Stimulated activated CD4-positive, alpha-beta T cell treated with anti-CD3 and anti-CD28 coated beads, Interleukin-15, amount 100 ng/mL, for 1 hour (primary cell): ENCODE measurements at regions not wholly inside any gene's neighbourhood (a gene's known extent, or its start where the extent isn't known, plus 50 kb on each side); places are given as distances from the start of the nearest gene placed in this dataset.

Experiments
- DNase-seq, 2 donors: peaks; one replicate each; pipeline ENCODE4 v3.0.0-alpha.2; 2020; ENCODE audit warnings: low read depth in 1 of 2, low spot score in 1 of 2

GRCh38 chr10:44769450-44769849 is 141.7 kb upstream of the TMEM72 start:
- DNase-seq: no peak

- no peak for DNase-seq
Measured at GRCh38 chr10:44771233-44771995, 139.7 kb upstream of the TMEM72 start.

DNA sequence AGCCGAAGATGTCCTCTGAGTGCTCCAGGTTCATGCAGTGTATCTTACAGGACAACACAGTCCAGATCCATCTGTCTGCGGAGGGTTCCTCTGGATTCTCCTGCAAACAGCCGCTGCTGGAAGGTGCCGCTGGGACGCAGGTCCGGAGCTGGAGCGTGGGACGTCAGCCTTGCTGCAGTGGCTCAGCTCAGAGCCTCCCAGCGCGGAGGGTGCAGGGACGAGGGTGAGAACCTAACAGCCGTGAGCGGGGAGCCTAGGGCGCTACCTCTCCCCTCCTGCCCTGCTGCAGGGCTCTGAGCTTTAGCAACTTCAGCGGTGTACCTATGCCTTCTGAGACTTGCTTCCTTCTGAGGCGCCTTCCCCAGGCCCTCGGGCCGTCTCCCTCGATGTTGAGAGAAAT is 137.6 kb upstream of the TMEM72 start:
- DNase-seq: no peak

DNA sequence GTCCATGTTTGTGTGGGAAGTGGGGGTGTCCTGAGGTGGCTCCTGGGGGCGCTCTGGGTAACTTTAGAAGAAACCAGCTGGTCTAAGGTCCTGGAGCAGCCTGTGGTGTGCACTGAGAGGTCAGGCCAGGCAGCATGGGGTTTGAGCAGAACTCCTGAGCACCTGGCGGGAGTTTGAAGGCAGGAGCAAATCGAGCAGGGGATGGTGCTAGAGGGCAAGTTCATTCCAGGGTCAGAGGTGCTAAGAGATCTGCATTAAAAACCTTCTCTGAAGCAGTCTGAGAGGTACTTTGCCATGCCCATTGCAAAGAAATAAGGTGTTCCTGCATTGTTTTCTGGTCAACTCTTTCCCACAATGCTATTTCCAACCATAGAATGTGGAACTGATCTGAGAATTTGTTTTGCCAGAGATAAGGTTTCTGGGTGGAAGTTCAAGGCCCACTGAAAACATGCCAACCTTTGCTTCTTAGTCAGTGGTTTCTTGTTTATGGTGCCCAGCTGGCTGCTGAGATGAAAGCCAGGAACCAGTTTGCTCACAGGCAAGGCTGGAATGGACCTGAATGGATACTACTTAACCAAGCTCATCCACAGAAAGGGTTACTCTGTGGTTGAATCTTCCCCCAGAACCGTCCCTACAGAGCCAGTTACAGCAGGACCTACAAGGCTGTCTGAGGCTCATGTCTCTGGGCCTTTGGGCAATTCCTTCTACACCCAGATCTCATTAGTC is 136.3 kb upstream of the TMEM72 start:
- DNase-seq: no peak

- no peak for DNase-seq
Measured at GRCh38 chr10:44775402-44775741, 135.8 kb upstream of the TMEM72 start.

DNA sequence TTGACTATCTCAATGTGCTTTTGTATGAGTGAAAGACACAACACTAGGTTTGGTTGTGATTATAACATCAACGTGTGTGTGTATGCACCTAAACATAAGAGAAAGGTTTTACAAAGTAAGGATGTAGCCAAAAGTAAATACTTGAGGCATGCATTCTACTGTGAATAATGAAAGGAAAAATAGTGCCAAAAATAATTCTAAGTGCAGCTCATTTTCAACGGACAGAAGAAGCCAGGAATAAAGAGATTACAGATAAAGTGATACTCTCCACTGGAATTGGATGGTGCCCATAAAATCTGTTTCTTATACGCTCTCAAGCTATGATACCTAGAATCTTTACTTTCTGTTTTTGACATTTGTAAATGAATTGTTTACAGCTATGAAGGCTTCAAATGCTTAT is 135.0 kb upstream of the TMEM72 start:
- no peak for DNase-seq

DNA sequence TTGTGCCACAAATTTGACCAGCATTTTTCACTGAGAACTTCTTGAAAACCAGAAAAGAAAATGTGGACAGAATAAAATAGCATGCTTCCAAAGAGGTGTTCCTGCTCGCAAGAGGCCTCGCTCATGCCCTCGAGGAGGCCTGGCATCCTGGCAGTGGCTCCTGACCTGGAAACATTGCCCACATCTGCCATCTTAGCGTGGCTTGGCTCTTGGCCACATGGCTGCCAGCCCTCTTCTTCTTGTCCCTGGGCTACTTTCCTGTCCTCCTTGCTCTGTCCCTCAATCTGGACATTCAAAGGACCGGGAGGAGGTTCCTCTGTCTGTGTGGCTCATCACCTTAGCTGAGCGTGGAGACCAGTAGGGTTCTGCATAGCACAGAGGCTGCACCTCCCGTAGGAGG is 131.6 kb upstream of the TMEM72 start:
- DNase-seq: no peak

GRCh38 chr10:44780426-44780825 is 130.7 kb upstream of the TMEM72 start:
- no peak for DNase-seq

GRCh38 chr10:44781131-44781530 is 130.0 kb upstream of the TMEM72 start:
- DNase-seq: no peak

DNA sequence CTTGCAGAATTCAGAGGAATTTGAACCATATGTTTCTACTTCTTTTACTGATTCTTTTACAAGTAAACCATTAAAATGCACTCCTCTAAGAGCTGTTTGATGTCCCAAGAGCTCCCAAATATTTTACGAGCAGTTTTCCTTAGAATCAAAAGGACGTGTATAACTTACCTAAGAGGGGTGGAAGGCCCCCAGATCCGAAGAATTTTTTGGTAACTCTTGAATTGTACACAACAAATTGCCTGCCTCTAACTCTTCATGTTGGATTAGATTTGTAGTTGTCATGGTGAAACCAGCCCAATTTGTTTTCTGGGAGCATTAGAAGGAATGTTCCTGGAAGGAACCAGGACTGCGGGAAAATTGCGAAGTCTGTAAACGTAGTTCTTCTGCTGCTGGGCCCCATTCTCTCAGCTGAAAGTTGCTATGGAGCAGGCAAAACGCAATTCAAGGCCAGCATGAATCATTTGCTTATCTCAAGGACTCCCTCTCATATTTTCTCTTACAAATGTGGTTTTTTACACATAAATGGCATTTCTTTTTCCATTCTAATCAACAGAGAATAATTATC is 124.8 kb upstream of the TMEM72 start:
- DNase-seq: no peak

DNA sequence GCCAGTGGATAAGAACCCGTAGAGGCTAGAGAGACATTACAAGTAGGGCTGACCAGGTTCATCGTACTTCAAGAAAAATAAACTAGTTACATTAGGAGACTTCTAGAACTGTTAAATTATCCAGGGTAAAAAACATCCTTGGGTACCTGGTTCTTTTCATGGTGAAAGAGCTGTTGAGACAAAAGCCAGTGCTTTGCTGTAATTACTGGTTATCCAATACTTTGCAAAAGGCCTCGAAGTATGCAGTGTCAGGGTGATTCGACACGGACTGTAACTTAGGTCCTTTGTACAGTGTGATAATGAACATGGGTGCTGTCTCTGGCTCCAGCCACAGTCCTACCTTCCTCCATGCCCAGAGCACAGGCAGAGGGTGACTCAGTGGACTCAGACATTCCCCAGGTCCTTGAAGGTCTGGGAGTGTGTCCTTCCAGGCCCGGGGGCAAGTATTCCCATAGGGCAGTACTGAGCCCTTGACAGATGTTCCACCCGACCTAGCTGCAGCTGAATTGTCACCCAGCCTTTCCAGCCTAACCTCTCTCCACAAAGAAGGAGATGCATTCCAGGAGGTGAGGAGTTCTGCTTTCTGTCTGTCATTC is 123.6 kb upstream of the TMEM72 start:
- no peak for DNase-seq

DNA sequence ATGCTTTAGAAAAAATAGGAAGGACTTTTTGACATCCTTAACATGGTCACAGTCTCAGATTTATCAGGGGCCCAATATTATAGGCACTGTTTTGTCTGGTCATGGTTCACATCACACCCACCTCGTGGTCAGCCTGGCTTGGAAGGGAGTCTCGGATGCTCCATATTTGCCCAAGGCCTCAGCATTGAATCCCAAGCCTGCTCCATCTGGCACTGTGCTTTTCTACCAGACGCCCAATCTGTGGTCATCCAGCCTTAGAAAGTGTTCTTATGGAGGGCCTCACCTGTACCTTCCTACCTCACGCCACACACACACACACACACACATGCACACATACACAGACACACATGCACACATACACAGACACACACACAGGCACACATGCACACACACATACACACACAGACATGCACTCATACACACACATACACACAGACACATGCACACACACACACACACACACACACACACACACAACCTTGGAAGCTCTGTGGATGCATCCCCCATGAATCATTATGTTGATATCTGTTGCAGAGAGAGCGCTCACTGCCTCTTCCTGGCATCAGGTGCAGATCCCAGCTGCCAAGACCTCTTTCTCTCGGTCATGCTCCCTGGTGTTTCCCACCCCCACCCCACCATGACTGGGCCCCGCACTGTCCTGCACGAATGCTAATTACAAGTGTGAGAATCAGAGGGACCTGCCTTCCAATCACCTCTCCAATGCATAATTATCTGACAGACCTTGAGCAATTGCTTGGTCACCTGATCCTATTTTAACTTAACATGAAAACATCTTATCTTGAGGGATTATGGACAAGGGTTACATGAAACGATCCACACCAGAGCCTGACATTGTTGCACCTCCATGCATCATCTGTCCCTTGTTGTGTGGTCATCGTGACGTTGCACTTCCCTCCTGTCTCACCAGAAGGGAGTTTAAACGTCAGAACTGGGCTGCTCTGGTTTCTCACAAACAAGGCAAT is 122.7 kb upstream of the TMEM72 start:
- DNase-seq: no peak

- no peak for DNase-seq
Measured at GRCh38 chr10:44792119-44792775, 118.9 kb upstream of the TMEM72 start.

GRCh38 chr10:44799966-44800365 is 111.2 kb upstream of the TMEM72 start:
- no peak for DNase-seq

DNA sequence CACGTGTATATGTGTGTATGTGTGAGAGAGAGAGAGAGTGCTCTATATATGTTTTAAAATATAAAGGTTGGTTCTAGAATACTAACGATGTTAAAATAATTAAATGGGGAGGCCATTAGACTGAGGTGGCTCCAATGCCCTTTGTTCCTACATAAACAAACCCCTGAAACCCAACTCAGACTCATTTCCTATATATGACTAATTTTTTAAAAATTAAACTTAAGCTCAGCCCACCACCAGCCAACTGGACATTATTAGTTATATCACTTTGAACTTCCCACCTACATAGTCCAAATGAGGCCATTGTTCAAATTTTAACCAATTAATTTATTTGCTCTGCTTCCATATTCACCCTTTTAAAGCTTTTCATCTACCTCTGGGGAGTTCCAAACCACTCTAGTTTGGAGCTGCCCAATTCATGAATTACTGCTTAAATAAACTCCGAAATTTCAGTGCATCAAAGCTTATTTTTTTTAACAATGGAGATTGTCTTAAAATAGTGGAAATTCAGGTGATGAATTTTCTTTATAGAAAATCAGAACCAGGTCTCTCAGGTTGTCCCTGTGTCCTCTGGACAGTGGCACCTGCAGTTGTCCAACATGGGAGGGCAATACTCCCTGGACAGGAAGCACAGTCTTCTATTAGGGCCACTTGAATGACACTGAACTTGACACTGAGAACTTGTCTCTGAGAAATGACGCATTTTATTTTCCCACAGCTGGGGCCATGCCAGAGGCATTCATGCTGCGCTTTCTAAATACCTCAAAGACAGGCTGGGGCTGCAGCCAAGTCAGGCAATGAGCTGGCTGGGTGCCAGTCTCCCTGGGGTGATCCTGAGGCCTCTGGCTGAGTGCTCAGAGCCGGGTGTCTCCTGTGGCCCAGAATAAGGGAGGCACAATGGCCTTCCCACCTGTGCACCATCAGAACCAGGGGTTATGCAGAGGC is 109.5 kb upstream of the TMEM72 start:
- DNase-seq: no peak

- no peak for DNase-seq
Measured at GRCh38 chr10:44803862-44804261, 107.3 kb upstream of the TMEM72 start.

DNA sequence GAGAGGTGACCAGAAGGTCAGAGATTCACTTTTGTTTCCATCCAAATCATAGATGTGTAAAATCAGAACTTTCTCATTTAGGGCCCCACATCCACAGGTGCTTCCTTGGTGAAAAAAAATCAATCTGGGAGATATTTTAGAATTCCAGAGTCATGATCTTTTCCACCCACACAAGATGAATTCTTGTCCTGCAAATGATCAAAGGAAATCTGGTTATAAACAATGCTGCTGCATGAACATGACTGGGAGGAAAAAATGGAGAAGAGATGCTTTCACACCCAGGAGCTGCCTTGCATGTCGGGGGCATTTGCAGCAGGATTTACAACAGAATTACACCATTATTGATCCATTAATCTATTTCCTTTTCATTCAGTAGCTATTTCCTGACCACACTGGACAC is 106.5 kb upstream of the TMEM72 start:
- DNase-seq: no peak

DNA sequence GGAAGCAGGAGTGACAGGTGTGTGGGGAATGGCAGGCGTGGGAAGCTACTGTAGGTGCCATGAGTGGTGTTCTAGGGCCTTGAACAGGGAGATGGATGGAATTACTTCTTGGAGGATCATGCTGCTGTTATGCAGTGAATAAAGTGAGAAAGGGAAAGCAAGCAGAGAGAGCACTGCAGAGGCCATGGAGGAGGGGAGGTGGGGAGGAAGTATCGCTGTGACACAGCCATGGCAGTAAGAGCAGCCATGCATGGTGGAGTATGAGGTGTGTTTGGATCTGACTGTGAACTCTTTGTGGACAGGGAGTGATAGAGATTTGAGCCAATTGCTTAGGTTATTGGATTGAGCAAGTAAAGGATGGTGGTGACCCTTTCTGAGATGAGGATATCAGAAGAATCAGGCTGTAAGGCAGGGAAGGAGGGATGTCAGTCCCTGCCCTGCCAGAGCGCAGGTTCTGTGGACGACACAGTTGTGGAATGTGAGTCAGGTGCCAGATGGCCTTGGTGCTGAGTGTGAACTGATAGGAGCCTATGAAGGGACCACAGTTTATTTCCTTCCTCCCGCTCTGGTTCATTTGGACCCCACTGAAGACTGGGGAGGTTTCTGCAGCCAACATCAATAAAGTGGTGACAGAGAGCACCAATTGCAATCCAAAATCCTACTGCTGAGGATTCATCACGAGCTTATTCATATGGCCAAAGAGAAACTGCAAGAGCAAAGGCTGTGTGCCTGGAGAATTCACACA is 105.5 kb upstream of the TMEM72 start:
- no peak for DNase-seq

DNA sequence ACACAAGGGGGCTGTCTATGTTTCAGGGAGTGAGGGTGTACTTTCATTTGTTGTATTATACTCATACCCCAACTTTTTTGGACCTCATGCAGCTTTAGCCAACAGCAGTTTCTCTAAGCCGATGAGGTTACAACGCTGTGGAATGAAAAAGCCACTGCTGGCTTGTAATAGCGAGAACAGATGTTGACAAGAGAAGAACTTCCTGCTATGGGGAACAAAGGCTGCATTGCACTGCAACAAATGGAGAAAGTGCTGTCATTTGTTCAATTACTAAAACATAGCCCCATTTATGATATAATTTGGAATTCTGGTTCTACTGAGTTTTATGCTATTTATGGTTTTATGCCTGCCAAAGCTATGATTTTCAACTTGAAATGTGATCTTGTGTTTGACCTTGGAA is 104.2 kb upstream of the TMEM72 start:
- DNase-seq: no peak
